GM21825 (cell line): ENCODE measurements at regions not wholly inside any gene's neighbourhood (a gene's known extent, or its start where the extent isn't known, plus 50 kb on each side); places are given as distances from the start of the nearest gene placed in this dataset.

Experiments used
- ATAC-seq: cut with Tn5 transposase; IDR thresholded peaks from one replicate; pipeline ENCODE4 v1.9.1; 2021; ENCODE audit warnings: mild to moderate bottlenecking, moderate library complexity; ENCODE audit not compliant: unreplicated experiment

DNA sequence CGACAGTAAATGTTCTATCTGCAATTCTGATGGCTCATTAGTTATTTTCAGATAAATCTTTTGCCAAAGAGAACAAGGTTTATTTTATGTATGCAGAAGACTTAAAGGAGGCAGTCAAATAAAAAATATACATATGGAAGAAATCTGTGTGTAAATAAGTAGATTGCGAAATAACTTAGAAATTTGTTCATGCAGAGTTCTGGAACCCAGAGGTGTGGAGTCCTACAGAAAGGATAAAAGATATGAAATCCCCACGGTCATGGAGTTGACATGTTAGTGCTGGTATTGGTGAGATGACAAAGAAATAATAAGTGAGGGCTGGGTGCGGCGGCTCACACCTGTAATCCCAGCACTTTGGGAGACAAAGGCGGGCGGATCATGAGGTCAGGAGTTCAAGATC is 111.2 kb upstream of the CFAP20DC start:
- ATAC-seq, result no peak

DNA sequence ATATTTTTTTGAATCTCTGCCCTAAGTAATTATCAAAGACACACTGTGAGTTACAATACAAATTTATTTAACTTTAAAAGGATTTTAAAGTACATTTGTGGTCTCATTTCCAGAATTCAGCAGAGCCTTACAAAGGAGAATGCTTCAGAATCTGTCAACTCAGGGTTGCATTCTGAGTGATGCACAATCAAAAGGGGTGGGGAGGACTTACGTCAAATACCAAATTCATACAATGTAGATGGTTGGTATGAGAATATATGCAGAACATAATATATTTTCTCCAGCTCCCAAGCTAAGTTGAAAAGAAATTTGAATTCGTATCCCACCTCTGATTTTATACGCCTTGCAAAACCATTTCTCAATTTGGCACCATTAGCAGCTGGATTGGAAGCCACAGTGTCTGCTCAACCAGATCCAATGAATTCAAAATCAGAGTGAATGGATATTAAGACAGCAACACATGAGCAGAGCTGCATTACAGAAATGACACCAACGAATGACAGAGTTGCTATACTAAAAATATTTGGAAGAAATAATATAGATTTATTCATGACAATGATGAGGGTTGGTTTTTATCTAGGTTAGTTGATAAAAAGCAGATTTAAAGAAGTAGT is 110.4 kb upstream of the CFAP20DC start:
- ATAC-seq, result no peak

DNA sequence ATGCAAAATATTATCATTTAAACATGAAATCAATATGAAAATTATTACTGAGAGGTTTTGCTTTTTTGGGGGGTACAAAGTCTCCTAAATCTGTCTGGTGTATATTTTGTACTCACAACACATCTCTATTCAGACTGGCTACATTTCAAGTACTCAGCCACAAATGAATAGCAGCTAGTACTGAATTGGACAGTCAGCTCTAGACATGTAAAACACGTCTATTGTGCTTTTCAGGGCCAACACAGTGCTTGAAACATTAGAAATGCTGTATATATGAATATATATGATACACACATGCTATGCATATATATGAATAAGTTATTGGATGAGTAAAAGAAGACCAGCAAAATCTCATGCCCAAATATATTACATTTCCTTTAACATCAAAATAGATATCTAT is 103.8 kb upstream of the CFAP20DC start:
- no peak for ATAC-seq

DNA sequence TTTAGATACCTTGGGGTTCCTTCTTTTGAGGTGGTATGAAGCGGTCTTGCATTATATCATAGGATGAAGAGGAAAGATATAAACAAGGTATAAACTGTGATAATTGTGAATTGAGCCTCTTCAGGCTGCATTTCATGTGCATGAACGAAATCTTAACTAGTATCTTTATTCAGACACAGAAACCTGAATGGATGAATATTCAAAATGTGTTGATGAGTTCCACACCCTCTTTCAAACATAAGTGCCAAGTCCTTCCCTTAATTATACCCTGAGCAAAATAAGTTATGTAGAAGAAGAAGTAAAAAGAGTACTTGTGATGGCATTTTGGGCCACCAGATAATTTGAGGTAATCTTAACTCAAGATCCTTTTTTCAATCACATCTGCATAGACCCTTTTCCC is 103.1 kb upstream of the CFAP20DC start:
- ATAC-seq, result no peak

DNA sequence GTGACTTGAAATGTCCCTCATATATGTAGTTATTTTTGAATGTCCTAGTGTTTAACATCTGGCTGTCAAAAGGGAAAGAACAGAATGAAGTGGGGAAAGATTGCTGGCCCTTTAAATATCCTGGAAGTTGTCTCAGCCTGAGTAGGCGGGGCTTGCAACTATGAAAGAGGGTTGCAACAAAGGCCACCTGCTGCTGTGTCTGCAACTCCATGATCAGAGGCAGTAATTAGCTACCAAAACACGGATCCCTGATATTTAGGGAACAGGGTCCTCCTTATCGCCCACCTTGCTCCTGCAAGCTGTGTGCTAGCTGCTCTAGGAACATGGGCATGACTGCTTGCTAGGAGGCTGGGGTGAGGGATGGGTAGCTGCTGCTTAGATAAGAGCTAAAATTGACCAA is 100.2 kb upstream of the CFAP20DC start:
- no peak for ATAC-seq

DNA sequence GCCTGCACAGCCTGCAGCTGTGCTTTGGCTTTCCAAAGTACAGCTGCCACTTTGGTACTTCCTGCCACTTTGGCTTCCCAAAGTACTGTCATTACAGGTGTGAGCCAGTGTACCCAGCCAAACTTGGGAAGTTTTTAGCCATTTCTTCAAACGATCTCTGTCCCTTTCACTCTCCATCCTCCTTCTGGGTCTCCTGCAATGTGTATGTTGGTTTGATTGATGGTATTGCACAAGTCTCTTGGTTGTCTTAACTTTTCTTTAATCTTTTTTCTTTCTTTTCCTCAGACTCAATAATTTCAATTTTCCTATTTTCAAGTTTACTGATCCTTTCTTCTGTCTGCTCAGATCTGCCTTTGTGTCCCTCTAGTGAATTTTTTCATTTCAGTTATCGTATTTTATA is 99.3 kb upstream of the CFAP20DC start:
- no peak for ATAC-seq

DNA sequence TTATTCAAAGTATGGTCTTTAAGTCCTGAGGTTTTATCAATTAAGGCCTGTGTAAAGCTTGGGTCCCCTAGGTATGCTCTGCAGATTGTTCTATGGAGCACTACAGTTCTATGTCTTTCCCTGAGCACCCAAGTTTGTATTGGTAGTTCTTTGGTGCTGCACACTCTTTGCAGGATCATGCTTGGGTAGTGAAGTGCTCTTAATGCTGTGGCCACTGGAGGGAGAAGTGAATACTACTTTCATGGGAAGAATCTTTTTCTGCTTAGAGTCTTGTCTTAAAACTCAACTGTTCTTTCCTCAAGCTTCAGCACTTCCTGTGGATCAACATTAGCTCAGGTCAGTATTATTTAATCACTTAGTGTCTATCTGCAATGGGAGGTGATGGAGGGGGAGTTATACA is 93.6 kb upstream of the CFAP20DC start:
- ATAC-seq, result no peak

DNA sequence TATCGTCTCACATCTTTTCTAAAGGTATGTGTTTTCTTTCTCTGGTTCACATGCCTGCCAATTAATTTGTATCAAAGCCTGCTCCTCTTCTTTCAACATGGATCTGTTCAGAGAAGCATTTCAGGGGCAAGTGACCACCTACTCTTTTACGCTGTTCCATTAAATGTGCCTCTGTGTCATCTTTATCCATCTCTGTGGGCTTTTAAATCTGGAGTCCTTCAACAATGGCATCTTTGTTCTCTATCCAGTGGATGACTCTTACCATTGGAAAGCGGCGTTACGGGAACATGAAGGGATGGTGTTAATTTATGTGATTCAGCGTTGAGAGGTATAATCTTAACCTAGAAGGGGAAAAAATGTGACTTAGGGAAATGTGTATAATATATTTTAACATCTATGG is 92.7 kb upstream of the CFAP20DC start:
- no peak for ATAC-seq

DNA sequence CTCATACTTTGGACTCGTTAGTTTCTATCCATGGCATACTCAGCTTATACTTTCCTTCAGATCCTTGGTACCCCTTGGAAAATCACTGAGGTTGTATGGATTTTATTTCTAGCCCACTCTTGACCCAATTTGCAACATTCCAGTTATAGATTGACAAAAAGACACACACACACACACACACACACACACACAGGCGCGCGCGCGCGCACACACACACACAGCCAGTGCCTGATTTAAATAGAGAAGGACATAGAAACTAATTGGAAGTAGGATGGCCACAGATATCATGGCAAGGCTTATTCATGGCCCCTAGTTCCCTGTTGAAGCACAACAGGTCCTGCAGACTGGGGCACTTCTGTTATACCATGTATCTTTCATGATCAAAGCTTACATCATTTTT is 89.1 kb upstream of the CFAP20DC start:
- no peak for ATAC-seq

DNA sequence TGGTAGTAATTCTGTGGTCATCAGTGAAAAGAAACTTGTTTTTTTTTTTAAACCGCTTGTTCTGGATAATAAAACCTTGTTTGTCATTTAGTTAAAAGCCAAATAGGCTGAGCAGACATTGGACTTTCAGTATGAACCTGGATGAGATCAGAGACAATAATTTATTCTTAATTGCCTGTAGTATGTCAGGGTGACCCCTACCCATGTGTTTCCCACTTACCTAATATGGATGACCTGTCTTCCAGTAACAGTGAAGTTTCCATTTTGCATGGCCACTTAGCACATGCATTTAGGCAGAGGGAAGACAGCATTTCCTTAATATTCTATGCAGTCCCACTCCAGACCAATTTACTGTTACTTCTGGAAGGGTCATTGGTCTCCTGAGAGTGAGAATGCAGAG is 87.6 kb upstream of the CFAP20DC start:
- ATAC-seq, result no peak

DNA sequence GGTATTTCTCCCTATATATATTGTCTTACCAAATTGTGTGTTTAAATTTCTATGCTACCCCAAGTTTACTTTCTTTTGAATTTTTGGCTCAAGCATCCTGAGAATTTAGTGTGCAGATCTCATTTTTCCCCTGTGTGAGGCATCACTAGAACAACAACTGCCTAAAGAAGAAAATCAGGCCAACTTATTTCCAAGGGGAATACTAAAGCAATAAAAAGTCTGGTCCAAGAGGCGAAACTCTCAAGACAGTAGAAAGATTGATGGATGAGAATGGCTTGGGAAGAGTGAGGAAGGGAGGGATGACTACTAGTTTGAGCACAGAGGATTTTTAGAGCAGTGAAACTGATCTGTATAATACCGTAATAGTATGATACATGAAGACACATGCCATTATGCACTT is 86.3 kb upstream of the CFAP20DC start:
- ATAC-seq, result no peak

DNA sequence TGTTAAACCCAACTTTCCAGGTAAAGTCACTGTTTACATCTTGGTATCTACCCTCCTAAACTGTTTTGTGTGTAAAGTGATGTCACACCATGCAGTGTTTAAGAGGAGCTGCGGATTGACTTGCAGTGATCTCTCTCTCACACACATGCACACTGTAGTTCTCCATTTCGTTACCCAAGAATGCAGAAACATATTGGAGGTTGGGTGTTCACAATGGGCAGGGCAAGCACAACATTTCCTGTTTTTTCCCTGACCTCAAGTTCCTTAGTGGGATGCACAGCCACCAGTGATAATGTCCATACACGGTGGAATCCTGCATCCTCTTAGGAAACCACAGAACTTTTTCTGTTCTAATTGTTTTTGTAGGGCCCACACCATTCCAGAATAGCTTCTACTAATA is 85.3 kb upstream of the CFAP20DC start:
- no peak for ATAC-seq

DNA sequence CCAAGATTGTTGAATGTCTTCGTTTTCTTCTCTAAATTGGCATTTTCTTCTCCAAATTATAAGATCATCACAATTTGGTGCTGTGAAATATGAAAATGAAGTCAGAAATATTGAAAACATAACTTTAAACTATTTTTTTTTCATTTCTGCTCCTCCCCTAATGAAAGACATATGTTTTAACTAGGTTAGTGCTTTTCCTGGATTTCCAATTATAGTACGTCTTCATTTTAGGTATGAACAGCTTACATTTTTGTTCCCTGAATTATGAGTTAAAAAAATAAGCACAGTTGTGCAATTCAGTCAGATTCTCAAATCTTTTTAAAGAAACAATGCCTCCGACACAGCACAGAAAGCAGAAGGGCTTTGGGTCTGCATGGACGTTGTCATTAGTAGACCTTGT is 83.5 kb upstream of the CFAP20DC start:
- ATAC-seq, result no peak

DNA sequence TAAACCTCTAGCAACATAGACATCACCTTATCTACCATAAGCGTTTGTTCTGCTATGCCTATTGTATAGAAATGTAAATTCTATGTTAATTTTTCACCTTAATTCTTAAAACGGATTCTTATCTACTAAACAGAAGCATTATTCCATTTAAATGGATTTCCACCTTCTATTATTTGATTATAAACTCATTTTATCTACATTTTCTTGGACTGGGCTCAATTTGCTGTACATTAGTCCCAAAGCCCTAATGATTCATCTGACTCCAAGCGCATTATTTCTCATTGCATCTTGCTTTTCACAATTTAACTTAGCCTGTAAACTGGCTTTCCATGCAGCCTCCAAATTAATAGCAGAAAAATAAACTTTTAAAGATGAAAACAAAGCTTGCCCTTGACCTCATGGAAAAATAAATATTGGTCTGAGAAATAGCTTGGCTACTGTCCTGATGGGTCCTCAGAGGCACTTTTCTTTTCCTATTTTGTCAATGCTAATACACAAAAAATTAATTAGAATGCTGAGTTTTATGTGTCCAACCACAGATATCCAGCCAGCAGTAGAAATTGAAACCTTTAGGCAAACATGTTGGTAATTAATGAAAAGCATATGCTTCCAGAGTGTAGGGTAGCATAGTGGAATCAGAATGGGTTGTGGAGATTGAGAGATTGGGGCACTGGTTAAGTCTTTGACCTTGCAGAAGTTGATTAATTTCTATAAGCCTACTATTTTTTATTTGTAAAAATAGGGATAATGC is 81.4 kb upstream of the CFAP20DC start:
- ATAC-seq, result no peak

DNA sequence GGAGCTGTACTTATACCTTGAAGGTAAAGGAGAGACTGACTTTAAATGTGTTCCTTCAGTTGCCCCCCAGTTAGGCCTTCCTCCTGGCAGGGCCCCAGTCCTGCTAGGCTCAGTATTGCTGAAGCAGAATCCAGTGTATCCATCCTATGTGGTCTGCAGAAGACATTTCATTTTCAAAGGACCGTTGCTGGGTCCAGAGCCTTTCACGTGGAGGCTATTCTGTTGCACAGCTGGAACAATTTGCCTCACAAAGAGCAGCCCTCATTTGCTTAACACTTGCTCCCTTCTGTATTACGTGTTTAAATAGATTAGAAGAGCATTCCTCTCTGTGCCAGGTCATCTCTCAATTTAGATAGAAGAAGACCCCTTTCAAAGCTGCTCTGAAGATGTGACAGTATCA is 78.9 kb upstream of the CFAP20DC start:
- ATAC-seq, result no peak

DNA sequence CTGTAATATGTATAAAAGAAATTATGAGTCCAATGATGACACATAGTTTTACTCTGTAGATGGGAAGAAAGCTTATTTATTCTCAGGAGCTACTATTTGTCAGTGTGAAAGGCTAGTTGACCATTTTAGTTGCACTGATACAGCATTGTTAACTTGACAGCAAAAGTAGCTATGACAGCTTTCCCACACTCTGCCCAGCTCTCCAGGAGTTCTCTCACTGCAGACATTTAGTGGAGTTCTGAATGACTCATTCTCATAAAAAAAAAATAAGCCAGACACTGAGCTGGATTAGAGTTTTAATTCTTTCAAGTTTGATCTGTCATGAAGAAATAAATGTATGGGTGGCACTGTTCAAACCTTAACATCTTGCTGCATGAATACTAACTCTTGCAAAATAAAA is 77.2 kb upstream of the CFAP20DC start:
- ATAC-seq, result no peak

DNA sequence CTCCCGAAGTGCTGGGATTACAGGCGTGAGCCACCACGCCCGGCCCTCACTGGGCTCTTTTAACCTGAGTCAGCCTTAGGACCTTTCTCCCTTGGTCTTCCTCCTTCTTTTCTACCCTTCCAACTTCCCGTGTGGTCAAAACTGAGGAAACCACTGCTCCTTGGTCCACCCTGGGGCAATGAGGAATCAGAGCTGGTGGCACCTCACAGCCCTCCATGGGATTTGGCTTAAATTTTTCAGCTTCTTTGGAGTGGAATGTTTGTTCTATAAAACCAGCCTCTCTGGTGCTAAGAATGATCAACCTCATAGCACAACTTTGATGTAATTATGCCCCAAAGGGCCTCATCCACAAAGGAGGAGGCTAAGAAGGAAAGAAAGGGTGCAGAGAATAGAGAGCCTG is 76.6 kb upstream of the CFAP20DC start:
- ATAC-seq, result no peak

DNA sequence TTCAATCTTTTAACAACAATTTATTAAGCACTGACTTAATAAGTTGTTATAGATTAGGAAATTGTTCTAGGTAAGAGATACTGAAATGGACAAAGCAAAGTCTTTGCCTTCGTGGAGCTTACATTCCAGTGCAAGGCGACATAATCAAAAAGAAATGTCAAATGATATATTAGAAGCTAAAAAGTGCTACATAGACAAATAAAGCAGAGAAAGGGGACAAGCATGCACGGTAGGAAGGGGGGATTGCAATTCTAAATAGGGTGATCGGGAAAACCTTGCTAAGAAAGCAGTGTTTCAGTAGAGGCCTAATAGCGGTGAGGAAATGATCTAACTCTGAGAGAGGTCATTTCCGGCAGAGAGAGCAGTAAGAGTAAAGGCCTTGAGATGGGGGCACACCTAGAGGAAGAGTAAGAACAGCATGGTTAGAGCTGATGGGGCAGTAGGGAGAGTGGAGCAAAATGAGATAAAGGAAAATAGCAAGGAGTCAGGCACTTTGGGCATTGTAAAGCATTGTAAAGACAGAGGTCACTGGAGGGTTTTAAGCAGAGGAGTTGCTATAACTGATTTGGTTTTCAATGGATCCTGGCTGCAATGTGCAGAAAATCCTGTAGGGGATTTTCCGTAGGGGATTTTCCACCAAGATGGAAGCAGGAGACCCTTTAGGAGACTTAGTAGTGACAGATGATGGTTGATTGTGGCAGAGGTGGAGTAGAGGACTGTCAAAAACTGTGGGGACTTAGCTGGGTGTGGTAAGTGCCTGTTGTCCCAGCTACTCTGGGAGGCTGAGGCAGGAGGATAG is 71.7 kb upstream of the CFAP20DC start:
- no peak for ATAC-seq

DNA sequence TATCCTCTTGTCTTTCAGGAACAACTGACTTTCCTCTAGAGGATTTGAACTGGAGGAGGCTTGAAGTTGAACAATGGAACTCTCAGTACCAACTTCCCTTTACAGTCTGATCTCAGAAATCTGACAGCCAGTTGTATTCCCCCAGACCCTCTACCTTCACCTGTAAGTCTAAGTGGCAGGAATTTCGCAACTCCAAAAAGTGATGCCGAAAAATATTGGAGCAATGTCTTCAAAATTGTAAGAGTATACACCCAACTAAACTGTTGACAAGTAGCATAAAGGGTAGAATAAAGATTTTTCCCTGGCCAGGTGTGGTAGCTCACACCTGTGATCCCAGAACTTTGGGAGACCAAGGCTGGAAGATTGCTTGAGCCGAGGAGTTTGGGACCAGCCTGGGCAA is 69.1 kb upstream of the CFAP20DC start:
- no peak for ATAC-seq

DNA sequence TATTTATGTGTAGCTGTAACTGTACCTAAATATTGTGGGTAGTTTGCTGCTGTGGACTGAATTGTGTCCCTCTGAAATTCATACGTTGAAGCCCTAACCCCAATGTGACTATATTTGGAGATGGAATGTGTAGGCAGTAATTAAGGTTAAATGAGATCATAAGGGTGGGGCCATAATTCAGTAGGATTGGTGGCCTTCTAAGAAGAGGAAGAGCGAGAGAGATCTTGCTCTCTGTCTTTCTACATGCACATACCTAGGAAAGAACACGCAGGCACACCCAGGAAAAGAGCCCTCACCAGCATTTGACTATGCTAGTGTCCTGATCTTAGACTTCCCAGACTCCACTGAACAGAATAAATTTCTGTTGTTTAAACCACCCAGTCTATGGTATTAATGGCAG is 67.6 kb upstream of the CFAP20DC start:
- ATAC-seq, result no peak

DNA sequence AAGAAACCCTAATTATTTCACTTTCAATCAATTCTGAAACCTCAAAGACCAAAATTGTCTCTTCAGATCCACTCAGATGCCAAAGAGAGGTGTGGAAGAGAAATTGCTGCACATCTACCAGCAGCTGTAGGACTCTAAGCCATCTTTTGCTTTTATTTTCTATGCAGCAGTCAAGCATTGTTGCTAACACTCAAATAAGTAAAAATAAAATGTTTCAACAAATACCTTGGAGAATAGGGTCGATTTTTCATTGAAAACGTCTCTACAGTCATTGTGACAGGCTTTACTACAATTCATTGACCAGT is 66.4 kb upstream of the CFAP20DC start:
- ATAC-seq, result no peak
